22Rv1 (cell line): ENCODE measurements at regions not wholly inside any gene's neighbourhood (a gene's known extent, or its start where the extent isn't known, plus 50 kb on each side); places are given as distances from the start of the nearest gene placed in this dataset.

Experiments used
- ZFX ChIP-seq: fragments of 450-650 bp; IDR thresholded peaks from 2 replicates; pipeline ENCODE4 v1.6.1; 2017; ENCODE audit warnings: antibody characterized with exemption, borderline replicate concordance
- TF ChIP-seq, protein P1 (sequence below): fragments of 450-650 bp; IDR thresholded peaks from 2 replicates; pipeline ENCODE4 v1.5.1; 2017; ENCODE audit warnings: mild to moderate bottlenecking

DNA sequence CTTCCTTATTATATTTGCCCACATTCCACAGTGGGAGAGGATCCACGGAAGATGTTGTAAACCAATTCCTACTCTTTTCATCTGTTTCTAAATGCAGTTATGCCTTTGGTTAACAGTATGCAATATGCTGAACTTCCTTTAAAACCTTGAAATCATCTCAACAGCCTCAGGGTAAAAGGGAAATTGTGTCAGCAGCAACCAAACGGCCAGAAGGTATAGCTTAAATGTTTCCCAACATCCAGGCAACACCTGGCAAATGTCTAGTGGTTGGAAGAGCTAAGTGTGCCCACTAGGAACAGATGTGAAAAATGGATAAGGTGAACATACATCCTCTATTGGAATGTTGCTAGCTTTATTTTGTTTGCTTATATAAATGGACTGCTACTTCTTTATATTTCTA is 164.8 kb downstream of the FAXC start:
- TF ChIP-seq, protein P1, sequence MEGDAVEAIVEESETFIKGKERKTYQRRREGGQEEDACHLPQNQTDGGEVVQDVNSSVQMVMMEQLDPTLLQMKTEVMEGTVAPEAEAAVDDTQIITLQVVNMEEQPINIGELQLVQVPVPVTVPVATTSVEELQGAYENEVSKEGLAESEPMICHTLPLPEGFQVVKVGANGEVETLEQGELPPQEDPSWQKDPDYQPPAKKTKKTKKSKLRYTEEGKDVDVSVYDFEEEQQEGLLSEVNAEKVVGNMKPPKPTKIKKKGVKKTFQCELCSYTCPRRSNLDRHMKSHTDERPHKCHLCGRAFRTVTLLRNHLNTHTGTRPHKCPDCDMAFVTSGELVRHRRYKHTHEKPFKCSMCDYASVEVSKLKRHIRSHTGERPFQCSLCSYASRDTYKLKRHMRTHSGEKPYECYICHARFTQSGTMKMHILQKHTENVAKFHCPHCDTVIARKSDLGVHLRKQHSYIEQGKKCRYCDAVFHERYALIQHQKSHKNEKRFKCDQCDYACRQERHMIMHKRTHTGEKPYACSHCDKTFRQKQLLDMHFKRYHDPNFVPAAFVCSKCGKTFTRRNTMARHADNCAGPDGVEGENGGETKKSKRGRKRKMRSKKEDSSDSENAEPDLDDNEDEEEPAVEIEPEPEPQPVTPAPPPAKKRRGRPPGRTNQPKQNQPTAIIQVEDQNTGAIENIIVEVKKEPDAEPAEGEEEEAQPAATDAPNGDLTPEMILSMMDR: no peak
- TF ChIP-seq ZFX: no peak
